ENCODE measurements at regions not wholly inside any gene's neighbourhood (a gene's known extent, or its start where the extent isn't known, plus 50 kb on each side); places are given as distances from the start of the nearest gene placed in this dataset.

DNA sequence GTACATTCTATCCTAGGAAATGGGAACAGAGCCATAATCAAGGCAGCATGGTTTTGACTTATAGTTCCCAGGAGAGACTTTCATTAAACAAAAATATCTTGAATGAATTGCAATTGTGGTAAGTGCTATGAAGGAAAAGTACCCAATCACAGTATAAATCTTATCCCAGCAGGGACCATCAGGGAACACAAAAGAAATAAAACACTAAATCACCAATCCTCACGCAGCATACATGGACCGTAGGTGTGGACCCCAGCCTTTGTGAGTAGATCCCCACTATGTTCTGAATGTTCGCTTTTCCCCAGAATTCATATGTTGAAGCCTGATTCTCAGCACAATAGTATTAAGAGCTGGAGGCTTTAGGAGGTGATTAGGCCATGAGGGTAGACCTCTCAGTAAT lies 925.0 kb upstream of the RBFOX1 start:
- TF ChIP-seq POLR2AphosphoS5 (IDR thresholded peaks at IDR 0.05) (no peak), POLR2A (IDR thresholded peaks at IDR 0.05) (no peak)
- TF ChIP-seq, protein P1, sequence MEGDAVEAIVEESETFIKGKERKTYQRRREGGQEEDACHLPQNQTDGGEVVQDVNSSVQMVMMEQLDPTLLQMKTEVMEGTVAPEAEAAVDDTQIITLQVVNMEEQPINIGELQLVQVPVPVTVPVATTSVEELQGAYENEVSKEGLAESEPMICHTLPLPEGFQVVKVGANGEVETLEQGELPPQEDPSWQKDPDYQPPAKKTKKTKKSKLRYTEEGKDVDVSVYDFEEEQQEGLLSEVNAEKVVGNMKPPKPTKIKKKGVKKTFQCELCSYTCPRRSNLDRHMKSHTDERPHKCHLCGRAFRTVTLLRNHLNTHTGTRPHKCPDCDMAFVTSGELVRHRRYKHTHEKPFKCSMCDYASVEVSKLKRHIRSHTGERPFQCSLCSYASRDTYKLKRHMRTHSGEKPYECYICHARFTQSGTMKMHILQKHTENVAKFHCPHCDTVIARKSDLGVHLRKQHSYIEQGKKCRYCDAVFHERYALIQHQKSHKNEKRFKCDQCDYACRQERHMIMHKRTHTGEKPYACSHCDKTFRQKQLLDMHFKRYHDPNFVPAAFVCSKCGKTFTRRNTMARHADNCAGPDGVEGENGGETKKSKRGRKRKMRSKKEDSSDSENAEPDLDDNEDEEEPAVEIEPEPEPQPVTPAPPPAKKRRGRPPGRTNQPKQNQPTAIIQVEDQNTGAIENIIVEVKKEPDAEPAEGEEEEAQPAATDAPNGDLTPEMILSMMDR (IDR thresholded peaks at IDR 0.05) = no peak
